WTC11 (cell line): ENCODE measurements at regions not wholly inside any gene's neighbourhood (a gene's known extent, or its start where the extent isn't known, plus 50 kb on each side); places are given as distances from the start of the nearest gene placed in this dataset.

Source experiments
- AFF4 ChIP-seq: sonication (generic); formaldehyde crosslinking; IDR thresholded peaks from 2 replicates; pipeline ENCODE4 v1.8.1; 2023; ENCODE audit warnings: mild to moderate bottlenecking, missing genetic modification reagents, borderline replicate concordance
- CREM ChIP-seq: sonication (generic); formaldehyde crosslinking; IDR thresholded peaks from 2 replicates; pipeline ENCODE4 v1.8.1; 2022; ENCODE audit warnings: mild to moderate bottlenecking, missing genetic modification reagents, moderate library complexity
- ESRRA ChIP-seq: sonication (generic); formaldehyde crosslinking; IDR thresholded peaks from 2 replicates; pipeline ENCODE4 v1.8.1; 2022; ENCODE audit warnings: mild to moderate bottlenecking, missing genetic modification reagents, borderline replicate concordance
- FOXJ3 ChIP-seq: sonication (generic); formaldehyde crosslinking; IDR thresholded peaks from 2 replicates; pipeline ENCODE4 v1.9.0; 2021; ENCODE audit warnings: missing genetic modification reagents, mild to moderate bottlenecking, borderline replicate concordance
- FOXP4 ChIP-seq: sonication (generic); formaldehyde crosslinking; IDR thresholded peaks from 2 replicates; pipeline ENCODE4 v1.8.0; 2022; ENCODE audit warnings: mild to moderate bottlenecking, missing genetic modification reagents
- NFE2L1 ChIP-seq: sonication (generic); formaldehyde crosslinking; IDR thresholded peaks from 2 replicates; pipeline ENCODE4 v1.8.1; 2023; ENCODE audit warnings: missing genetic modification reagents
- SMAD3 ChIP-seq: sonication (generic); formaldehyde crosslinking; IDR thresholded peaks from 2 replicates; pipeline ENCODE4 v1.8.0; 2022; ENCODE audit warnings: missing genetic modification reagents, mild to moderate bottlenecking, borderline replicate concordance
- ZBTB43 ChIP-seq: sonication (generic); formaldehyde crosslinking; IDR thresholded peaks from 2 replicates; pipeline ENCODE4 v1.8.1; 2023; ENCODE audit warnings: mild to moderate bottlenecking, missing genetic modification reagents
- ZNF232 ChIP-seq: sonication (generic); formaldehyde crosslinking; IDR thresholded peaks from 2 replicates; pipeline ENCODE4 v1.8.0; 2022; ENCODE audit warnings: mild to moderate bottlenecking, missing genetic modification reagents
- ZNF263 ChIP-seq: sonication (generic); formaldehyde crosslinking; IDR thresholded peaks from 2 replicates; pipeline ENCODE4 v1.8.1; 2022; ENCODE audit warnings: low read depth, mild to moderate bottlenecking, moderate library complexity, missing genetic modification reagents
- TF ChIP-seq, protein P1 (sequence below): fragments of 200-600 bp; IDR thresholded peaks from 2 replicates; pipeline ENCODE4 v1.8.0; 2022; ENCODE audit warnings: antibody characterized with exemption

DNA sequence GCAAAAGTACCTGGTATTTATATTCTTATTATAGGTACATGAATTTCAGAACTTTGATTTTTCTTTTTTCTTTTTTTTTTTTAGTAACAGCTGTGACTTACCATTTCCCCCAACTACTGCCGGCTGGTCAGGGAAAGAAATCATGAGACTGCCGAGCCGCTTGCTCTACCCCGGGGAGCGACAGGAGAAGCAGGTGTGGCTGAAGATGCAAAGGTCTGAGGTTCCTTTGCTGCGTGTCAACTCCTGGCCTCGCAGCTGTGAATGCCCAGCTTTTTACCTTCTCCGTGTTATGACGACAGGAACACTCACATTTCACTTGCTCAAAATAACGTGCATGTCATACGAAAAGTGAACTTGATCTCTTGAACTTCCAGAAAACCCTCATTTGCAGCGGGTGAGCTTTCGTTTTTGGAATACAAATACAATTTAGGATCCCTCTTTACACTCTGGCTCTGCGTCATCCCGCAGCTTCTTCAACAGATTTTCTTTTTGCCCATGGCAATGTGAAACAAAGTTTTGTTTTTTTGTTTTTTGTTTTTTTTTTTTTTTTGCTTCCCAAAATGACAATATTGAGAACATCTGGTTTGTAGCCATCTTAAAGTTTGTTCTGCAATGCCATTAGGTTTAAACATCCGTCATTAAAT, 117.9 kb downstream of the EFNB2 start:
- TF ChIP-seq, protein P1, sequence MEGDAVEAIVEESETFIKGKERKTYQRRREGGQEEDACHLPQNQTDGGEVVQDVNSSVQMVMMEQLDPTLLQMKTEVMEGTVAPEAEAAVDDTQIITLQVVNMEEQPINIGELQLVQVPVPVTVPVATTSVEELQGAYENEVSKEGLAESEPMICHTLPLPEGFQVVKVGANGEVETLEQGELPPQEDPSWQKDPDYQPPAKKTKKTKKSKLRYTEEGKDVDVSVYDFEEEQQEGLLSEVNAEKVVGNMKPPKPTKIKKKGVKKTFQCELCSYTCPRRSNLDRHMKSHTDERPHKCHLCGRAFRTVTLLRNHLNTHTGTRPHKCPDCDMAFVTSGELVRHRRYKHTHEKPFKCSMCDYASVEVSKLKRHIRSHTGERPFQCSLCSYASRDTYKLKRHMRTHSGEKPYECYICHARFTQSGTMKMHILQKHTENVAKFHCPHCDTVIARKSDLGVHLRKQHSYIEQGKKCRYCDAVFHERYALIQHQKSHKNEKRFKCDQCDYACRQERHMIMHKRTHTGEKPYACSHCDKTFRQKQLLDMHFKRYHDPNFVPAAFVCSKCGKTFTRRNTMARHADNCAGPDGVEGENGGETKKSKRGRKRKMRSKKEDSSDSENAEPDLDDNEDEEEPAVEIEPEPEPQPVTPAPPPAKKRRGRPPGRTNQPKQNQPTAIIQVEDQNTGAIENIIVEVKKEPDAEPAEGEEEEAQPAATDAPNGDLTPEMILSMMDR, result no peak
- TF ChIP-seq ZNF263 (CRISPR knock-in tag) (no peak), FOXJ3 (CRISPR knock-in tag) (no peak), ZBTB43 (CRISPR knock-in tag) (no peak), ZNF232 (no peak), AFF4 (CRISPR knock-in tag) (no peak), SMAD3 (CRISPR knock-in tag) (no peak), FOXP4 (CRISPR knock-in tag) (no peak), CREM (CRISPR knock-in tag) (no peak), ESRRA (CRISPR knock-in tag) (no peak), NFE2L1 (CRISPR knock-in tag) (no peak)
